ENCODE measurements at regions not wholly inside any gene's neighbourhood (a gene's known extent, or its start where the extent isn't known, plus 50 kb on each side); places are given as distances from the start of the nearest gene placed in this dataset.

GRCh38 chr17:13374203-13375143, 227.3 kb downstream of the HS3ST3A1 start:
- TF ChIP-seq, protein P1, sequence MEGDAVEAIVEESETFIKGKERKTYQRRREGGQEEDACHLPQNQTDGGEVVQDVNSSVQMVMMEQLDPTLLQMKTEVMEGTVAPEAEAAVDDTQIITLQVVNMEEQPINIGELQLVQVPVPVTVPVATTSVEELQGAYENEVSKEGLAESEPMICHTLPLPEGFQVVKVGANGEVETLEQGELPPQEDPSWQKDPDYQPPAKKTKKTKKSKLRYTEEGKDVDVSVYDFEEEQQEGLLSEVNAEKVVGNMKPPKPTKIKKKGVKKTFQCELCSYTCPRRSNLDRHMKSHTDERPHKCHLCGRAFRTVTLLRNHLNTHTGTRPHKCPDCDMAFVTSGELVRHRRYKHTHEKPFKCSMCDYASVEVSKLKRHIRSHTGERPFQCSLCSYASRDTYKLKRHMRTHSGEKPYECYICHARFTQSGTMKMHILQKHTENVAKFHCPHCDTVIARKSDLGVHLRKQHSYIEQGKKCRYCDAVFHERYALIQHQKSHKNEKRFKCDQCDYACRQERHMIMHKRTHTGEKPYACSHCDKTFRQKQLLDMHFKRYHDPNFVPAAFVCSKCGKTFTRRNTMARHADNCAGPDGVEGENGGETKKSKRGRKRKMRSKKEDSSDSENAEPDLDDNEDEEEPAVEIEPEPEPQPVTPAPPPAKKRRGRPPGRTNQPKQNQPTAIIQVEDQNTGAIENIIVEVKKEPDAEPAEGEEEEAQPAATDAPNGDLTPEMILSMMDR (IDR thresholded peaks at IDR 0.05) = no peak
- no peak overlapping the region for H3K4me3 Mint-ChIP-seq
- no peaks in the 10 kb centered on the region for H3K9me3 Mint-ChIP-seq
- peaks cover 37% of the 10 kb centered on the region for H3K4me1 Mint-ChIP-seq (ENCODE audit: low read depth)
- H3K27me3 Mint-ChIP-seq (ENCODE audit: insufficient read depth) = no peaks in the 10 kb centered on the region
- H3K36me3 Mint-ChIP-seq (ENCODE audit: low read depth) = no peaks in the 10 kb centered on the region
- no peak overlapping the region for H3K27ac Mint-ChIP-seq
- no peak for DNase-seq

DNA sequence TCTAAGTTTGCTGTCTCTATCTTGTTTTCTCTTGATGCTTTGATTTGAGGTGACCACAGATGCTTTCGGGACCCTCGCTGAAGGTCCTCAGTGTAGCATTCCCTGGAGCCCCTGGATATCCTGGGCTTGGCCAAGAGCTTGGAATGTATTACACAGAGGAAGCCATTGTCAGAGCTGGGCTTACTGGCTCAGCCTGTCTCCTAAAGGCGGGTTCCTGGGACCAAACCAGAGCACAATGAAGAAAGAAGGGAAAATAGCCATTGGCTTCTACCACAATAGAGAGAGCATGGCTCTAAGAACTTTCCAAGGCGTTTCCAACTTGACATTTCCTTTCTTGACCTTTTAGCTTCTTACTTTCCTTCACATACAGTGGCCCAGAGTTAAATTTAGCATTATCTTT, 229.3 kb downstream of the HS3ST3A1 start:
- H3K9me3 Mint-ChIP-seq = no peaks in the 10 kb centered on the region
- H3K36me3 Mint-ChIP-seq (ENCODE audit: low read depth) = no peaks in the 10 kb centered on the region
- H3K4me3 Mint-ChIP-seq = no peak overlapping the region
- DNase-seq = no peak
- no peaks in the 10 kb centered on the region; the same call in 1 of the 2 replicates for H3K27me3 Mint-ChIP-seq (ENCODE audit: insufficient read depth)
- H3K27ac Mint-ChIP-seq = no peak overlapping the region
- H3K4me1 Mint-ChIP-seq (ENCODE audit: low read depth) = peaks cover 16% of the 10 kb centered on the region
- TF ChIP-seq, protein P1 (IDR thresholded peaks at IDR 0.05) = no peak

DNA sequence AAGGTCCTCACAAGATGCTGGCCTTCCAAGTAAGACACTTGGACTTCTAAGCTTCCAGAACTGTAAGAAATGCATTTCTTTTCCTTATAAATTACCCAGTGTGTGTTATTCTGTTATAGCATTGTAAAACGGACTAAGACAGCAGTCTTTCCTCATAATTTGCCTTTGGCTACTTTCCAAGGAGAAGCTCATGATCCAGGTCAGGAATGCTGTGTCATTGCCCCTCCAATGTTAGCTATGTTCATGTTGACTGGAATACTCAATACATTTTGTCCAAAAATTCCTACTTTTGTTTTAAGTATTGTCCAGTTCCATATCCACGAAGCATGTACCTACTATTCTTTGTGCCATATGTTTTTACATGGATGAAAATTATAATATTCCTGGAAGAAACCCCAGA, 234.6 kb downstream of the HS3ST3A1 start:
- Mint-ChIP-seq H3K36me3 (ENCODE audit: low read depth) (no peaks in the 10 kb centered on the region), H3K27ac (no peak overlapping the region), H3K4me3 (no peak overlapping the region), H3K4me1 (ENCODE audit: low read depth) (peaks cover 43% of the 10 kb centered on the region), H3K27me3 (ENCODE audit: insufficient read depth) (no peaks in the 10 kb centered on the region; the same call in 1 of the 2 replicates), H3K9me3 (no peaks in the 10 kb centered on the region)
- TF ChIP-seq, protein P1 (IDR thresholded peaks at IDR 0.05) = no peak
- no peak for DNase-seq

- Mint-ChIP-seq H3K4me1 (ENCODE audit: low read depth) (peaks cover 50% of the 10 kb centered on the region), H3K27me3 (ENCODE audit: insufficient read depth) (no peaks in the 10 kb centered on the region; the same call in 1 of the 2 replicates), H3K27ac (peak overlapping the region; percentile 43), H3K4me3 (no peak overlapping the region), H3K36me3 (ENCODE audit: low read depth) (no peaks in the 10 kb centered on the region), H3K9me3 (no peaks in the 10 kb centered on the region)
- no peak for DNase-seq
- TF ChIP-seq, protein P1 (IDR thresholded peaks at IDR 0.05) = no peak
Observed at GRCh38 chr17:13365331-13365730, 236.4 kb downstream of the HS3ST3A1 start.

DNA sequence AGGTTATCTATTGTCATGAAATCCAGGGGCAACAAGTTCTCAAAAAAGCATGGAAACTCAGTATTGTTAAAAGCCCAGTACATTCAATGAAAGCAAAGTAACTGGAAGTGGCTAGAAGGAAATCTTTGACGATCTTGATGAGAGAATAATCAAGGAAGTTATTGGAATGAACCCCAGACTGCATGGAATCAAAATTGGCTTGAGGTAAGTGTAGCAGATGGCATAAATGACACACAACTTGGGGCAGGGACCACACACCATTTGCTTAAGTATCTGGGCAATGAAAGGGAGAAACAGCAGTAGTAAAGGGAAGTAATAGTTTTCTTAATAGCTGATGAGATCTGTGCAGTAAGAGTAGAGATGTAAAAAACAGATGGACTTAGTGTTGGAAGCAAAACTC, 238.0 kb downstream of the HS3ST3A1 start:
- Mint-ChIP-seq H3K4me3 (no peak overlapping the region; the same call in 1 of the 2 replicates), H3K36me3 (ENCODE audit: low read depth) (no peaks in the 10 kb centered on the region), H3K27me3 (ENCODE audit: insufficient read depth) (no peaks in the 10 kb centered on the region), H3K9me3 (no peaks in the 10 kb centered on the region), H3K27ac (peak overlapping the region; percentile 26; the same call in 1 of the 2 replicates), H3K4me1 (ENCODE audit: low read depth) (peaks cover 57% of the 10 kb centered on the region)
- DNase-seq = no peak
- TF ChIP-seq, protein P1 (IDR thresholded peaks at IDR 0.05) = no peak
